ENCODE measurements at regions not wholly inside any gene's neighbourhood (a gene's known extent, or its start where the extent isn't known, plus 50 kb on each side); places are given as distances from the start of the nearest gene placed in this dataset.
A peak's percentile ranks its signal among the peaks of the same experiment; 100 is the strongest.

DNA sequence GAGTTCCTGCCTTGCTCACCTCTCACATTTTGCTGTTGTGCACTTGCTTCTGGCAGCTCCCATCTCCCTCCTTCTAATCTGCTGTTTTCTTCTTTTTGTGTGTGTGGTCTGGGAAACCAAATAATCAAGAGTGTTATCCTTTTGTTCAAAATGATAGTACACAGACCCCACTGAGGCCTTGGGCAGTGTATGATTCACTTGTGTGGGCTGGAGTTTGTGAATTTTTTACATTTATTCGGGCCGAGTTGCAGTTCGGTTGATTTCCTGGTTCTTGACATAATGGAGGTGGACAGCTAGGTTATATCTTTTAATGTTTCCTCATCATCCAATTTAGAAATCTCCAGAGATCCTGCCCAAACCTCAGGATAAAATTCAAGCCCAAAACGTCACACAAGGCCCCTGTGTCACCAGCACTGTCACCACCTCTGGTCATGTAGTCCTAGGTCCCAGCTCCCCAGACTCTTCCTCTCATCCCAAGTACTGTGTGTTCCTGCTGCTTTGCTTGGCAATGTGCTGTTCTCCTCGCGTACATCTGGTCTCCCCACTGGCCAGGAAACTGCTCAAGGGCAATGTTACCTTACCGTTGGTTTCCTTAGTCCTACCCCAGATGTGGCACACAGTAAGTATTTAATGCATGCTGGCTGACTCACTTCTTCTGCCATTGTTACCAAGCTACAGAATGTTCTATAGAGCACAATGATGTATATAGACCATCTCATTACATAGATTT is 55.7 kb upstream of the PHACTR2 start:
- DNase-seq (no peak), ATAC-seq (no peak)
- TF ChIP-seq, protein P1, sequence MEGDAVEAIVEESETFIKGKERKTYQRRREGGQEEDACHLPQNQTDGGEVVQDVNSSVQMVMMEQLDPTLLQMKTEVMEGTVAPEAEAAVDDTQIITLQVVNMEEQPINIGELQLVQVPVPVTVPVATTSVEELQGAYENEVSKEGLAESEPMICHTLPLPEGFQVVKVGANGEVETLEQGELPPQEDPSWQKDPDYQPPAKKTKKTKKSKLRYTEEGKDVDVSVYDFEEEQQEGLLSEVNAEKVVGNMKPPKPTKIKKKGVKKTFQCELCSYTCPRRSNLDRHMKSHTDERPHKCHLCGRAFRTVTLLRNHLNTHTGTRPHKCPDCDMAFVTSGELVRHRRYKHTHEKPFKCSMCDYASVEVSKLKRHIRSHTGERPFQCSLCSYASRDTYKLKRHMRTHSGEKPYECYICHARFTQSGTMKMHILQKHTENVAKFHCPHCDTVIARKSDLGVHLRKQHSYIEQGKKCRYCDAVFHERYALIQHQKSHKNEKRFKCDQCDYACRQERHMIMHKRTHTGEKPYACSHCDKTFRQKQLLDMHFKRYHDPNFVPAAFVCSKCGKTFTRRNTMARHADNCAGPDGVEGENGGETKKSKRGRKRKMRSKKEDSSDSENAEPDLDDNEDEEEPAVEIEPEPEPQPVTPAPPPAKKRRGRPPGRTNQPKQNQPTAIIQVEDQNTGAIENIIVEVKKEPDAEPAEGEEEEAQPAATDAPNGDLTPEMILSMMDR (IDR thresholded peaks at IDR 0.05) = no peak
- H3K4me1 ChIP-seq (ENCODE audit: low read depth) = no peaks in the 10 kb centered on the region
- H3K36me3 ChIP-seq (ENCODE audit: low read depth) = no peaks in the 10 kb centered on the region
- no peak overlapping the region for H3K4me3 ChIP-seq
- no peaks in the 10 kb centered on the region for H3K9me3 ChIP-seq
- intact Hi-C loops (cut with DNase I, micrococcal nuclease) = no loop called here

DNA sequence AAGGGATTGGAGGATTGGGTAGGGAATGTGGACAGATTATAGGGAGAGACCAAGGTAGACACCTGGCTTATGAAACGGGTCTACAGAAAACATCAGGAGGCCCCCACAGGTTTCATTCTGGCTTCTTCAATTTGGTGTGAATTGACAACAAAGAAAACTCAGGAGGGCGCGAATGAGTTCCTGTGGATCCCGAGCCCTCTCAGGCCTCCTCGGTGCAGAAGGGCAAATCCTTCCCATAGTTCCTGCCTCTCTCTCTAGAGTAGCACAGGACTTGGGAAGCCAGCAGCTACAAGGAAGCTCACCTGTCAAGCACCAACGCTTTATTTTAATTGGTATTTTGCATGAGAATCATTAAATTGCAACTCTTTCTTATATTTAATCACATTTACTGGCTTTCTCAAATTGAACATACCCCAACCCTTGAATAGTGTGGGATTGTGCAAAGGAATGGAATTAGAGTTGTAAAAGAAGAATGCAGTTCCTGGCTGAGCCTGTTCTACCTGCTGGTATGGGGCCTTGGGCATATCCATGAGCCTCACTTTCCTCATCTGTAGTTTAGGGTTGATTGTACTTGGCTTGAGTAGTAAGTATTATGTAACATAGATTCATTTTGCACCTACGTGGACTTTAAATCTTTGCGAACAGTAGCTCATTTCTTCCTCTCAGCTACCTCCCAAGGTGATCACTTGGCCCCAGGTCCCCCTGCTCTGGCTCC is 56.4 kb upstream of the PHACTR2 start:
- no peaks in the 10 kb centered on the region for H3K36me3 ChIP-seq (ENCODE audit: low read depth)
- intact Hi-C loops (cut with DNase I, micrococcal nuclease) = no loop called here
- ATAC-seq = no peak

DNA sequence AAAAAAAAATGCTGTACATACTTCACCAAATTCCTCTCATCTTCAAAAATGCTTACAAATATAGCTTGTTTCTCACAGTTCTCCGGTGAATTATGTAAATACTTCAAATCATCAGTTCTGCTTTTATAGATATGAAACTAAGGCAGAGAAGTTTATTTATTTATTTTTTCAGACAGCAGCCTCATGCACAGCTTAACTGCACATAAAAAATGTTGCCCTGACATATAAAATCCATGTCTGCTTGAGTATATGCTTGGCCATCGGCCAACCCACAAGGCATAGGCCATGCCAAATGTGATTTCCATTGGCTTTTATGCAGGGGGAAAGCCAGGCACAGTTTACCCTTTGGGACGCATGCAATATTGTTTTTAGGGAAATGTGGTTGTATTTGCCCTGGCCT is 57.3 kb upstream of the PHACTR2 start:
- no peak overlapping the region for H3K4me3 ChIP-seq
- ATAC-seq (peak; percentile 30), DNase-seq (no peak)
- H3K4me1 ChIP-seq (ENCODE audit: low read depth) = no peaks in the 10 kb centered on the region
- TF ChIP-seq, protein P1 (IDR thresholded peaks at IDR 0.05) = no peak
- intact Hi-C loops (cut with DNase I, micrococcal nuclease) = no loop called here
- no peaks in the 10 kb centered on the region for H3K36me3 ChIP-seq (ENCODE audit: low read depth)
- no peaks in the 10 kb centered on the region for H3K9me3 ChIP-seq

More for the DNA sequence above, 56.4 kb upstream of the PHACTR2 start:
- H3K9me3 ChIP-seq = no peaks in the 10 kb centered on the region
- TF ChIP-seq, protein P1 (IDR thresholded peaks at IDR 0.05) = no peak
- no peak overlapping the region for H3K4me3 ChIP-seq
- no peak for DNase-seq
- no peaks in the 10 kb centered on the region for H3K4me1 ChIP-seq (ENCODE audit: low read depth)

DNA sequence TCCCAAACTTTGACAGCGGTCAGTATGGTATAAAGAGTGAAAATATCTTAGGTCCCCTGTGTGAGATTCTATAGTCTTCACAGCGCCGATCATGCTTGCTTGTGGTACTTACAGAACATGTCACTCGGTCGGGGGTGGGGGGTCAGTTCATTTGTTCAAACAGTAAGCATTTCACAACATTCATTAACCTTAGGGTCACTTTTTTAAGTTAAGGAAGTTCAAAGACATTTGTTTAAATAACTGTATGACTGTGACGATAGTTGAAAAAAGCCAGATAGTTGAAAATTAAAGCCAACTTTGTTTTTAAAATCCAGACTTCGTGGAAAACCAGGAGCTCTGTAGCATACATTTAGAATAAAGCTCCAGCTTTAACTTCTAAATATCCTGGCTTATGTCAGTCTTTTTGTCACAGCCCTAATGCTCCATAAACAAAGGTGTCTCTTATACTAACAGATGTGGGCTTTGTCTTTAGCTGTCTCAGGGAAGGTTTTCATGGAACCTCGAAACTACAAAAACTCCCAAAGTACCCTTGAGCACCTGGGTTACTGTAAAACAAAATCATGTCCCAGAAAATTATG is 57.9 kb upstream of the PHACTR2 start:
- Histone ChIP-seq H3K9me3 (no peaks in the 10 kb centered on the region), H3K4me1 (ENCODE audit: low read depth) (no peaks in the 10 kb centered on the region), H3K36me3 (ENCODE audit: low read depth) (no peaks in the 10 kb centered on the region), H3K4me3 (no peak overlapping the region)
- no peak for DNase-seq
- ATAC-seq = no peak
- TF ChIP-seq, protein P1 (IDR thresholded peaks at IDR 0.05) = no peak
- intact Hi-C loops (cut with DNase I, micrococcal nuclease) = no loop called here

DNA sequence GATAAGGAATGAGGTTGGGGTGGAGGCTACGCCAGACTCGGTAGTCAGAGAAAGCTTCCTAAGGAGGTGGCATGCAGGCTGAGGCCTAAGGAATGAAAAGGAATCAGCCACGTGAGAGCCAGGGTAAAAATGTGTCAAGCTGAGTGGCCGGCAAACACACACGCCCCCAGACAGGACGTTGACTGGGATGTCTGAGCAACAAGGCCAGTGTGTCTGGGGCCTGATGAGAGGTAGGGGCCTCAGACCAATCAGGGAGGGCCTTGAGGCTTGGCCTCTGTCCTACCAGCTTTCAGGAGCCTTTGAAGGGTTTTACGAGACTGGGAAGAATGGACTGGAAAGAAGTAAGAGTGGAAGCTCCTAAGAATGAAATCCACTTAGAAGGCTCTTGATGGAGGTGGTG is 61.0 kb upstream of the PHACTR2 start:
- no peak for ATAC-seq
- H3K4me3 ChIP-seq = no peak overlapping the region
- TF ChIP-seq, protein P1 (IDR thresholded peaks at IDR 0.05) = no peak
- H3K4me1 ChIP-seq (ENCODE audit: low read depth) = no peaks in the 10 kb centered on the region
- no peaks in the 10 kb centered on the region for H3K36me3 ChIP-seq (ENCODE audit: low read depth)
- H3K9me3 ChIP-seq = no peaks in the 10 kb centered on the region
- no peak for DNase-seq
- intact Hi-C loops (cut with DNase I, micrococcal nuclease) = no loop called here

Measured in mucosa of descending colon (tissue), 3 donors.